WTC11 (cell line): ENCODE measurements at regions not wholly inside any gene's neighbourhood (a gene's known extent, or its start where the extent isn't known, plus 50 kb on each side); places are given as distances from the start of the nearest gene placed in this dataset.

ENCODE experiments used
- CTCF ChIP-seq: fragments of 200-600 bp; IDR thresholded peaks from 2 replicates; pipeline ENCODE4 v1.8.0; 2022; ENCODE audit warnings: antibody characterized with exemption
- NR1H2 ChIP-seq: sonication (generic); formaldehyde crosslinking; IDR thresholded peaks from 2 replicates; pipeline ENCODE4 v1.9.0; 2021; ENCODE audit warnings: mild to moderate bottlenecking, moderate library complexity, missing genetic modification reagents

- TF ChIP-seq NR1H2 (CRISPR knock-in tag): no peak
- TF ChIP-seq CTCF: no peak
Observed at GRCh38 chr13:112218416-112218815, 151.5 kb downstream of the SOX1 start.
